ENCODE measurements at regions not wholly inside any gene's neighbourhood (a gene's known extent, or its start where the extent isn't known, plus 50 kb on each side); places are given as distances from the start of the nearest gene placed in this dataset.

DNA sequence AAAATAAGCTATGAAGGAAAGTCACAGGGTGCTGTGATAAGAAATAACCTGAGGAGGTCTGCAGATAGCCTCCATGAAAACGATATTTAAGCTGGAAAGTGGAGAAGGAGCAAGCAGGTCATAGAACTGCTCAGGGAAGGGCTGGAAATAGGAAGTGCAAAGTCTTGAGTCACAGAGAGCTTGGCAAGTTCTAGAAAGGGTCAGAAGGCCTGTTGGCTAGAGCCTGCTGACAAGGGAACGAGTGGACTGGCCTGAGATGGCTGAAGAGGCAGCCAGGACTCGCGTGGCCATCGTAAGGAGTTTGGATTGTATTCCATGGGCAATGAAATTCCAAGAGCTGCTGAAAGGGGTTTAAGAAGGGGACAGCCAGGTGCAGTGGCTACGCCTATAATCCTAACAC, 64.7 kb upstream of the IL12A start:
- DNase-seq: no peak

DNA sequence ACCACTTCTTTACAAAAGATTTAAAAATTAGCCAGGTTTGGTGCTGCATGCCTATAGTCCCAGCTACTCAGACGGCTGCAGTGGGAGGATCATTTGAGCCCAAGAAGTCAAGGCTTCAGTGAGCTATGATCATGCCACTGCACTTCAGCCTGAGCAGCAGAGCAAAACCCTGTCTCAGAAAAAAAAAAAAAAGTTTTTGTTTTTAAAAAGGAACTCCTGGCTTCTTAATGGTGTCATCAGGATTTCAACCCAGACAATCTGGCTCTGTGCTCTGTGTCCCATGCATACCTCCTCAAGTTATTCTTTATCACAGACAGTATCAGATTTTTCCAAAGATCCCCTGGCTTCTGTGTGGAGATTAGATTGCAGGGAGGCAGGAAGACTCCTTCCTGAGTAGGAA, 64.2 kb upstream of the IL12A start:
- DNase-seq: no peak

DNA sequence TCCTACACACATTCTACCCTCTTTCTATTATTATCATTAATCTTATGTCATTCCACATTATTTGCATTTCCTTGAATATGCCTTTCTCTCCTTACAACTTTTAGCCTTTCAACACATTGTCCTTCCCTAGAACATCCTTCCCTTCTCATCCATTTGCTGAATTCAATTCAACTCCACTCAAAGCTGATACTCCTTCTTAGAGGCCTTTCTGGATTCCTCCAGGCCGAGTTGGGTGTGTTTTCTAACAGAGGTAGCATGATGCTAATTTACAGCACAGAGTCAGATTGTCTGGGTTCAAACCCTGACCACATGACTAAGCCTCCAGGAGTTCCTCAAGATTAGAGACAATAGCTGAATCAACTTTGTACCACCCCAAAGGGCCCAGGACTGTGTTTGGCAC, 63.4 kb upstream of the IL12A start:
- no peak for DNase-seq

DNA sequence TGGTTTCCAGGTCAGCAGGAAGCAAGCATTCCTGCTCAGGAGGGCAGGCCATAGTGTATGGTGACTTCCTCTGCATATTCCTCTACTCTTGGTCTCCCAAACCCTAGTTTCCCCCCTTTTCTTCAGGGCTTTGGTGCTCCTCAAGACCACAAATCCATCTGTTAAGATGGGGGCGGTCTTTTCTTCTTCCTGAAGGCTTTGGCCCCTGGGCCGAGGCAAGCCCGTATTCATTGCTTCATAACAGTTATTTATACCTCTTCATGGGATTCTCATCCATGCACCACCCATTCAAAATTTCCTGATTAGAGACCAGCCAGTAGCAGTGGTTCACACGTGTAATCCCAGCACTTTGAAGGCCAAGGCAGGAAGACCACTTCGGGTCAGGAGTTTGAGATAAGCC, 62.1 kb upstream of the IL12A start:
- no peak for DNase-seq

GRCh38 chr3:159928071-159928491, 60.6 kb upstream of the IL12A start:
- DNase-seq: no peak

DNA sequence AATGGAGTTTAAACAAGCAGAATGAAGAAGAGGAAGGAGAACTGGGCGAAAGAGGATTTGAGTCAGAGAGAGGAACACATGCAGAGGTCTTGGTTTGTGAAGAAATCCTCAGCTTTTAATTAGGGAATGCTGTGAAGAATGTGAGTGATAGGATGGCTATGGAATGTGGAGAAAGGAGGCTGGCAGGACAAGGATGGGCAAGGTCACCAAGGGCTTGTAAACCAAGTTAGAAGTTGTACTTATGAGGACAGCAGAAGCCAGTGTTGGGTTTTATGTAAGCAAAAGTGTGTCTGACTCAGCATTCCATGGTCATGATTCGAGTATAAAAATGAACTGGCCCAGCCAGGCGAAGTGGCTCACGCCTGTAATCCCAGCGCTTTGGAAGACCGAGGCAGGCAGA, 60.0 kb upstream of the IL12A start:
- DNase-seq: no peak

DNA sequence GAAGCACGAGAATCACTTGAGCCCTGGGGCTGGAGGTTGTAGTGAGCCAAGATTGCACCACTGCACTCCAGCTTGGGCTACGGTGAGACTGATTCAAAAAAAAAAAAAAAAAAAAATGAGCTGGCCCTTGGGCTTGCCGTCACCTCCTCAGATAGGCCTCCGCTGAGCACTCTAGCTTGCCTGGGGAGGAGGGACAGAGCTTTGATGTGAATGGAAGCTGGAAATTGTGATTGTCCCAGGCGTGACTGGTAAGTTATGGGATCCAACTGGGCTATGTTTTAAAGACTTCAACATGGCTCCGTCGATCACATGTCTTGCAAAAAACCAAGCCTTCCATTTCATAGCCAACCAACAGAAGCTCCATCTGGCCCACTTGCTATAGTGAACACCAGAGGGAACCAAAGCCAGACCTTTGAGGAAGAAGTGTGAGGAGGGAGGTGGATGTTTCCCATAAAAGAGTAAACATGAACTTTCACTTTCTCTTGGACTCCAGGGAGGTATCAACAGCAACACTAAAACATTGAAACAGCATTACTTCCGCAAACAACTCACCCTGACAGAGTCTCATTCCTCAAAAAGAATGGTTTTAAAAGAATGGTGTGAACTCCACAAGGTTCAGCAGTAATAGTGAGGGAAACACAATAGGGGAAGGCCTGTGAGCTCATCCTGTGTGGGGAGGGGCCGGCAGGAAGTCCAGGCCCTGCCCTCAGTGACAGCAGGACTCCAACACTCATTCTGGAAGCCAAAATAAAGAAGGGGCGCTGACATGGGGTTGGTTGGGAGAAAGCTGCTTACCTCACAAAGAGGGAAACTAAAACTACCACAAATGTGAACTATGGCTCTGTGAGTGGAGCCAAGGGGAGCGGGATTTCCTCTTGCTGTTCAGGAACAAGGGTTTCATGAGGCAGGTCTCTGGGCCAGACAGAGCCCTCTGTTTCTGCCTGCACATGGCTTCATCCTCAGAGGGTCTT, 59.2 kb upstream of the IL12A start:
- DNase-seq: no peak

- DNase-seq: no peak
Observed at GRCh38 chr3:159934216-159934615, 54.4 kb upstream of the IL12A start.

- no peak for DNase-seq
Observed at GRCh38 chr3:159936541-159936940, 52.1 kb upstream of the IL12A start.

GRCh38 chr3:159937561-159938166, 51.0 kb upstream of the IL12A start:
- DNase-seq: no peak

DNA sequence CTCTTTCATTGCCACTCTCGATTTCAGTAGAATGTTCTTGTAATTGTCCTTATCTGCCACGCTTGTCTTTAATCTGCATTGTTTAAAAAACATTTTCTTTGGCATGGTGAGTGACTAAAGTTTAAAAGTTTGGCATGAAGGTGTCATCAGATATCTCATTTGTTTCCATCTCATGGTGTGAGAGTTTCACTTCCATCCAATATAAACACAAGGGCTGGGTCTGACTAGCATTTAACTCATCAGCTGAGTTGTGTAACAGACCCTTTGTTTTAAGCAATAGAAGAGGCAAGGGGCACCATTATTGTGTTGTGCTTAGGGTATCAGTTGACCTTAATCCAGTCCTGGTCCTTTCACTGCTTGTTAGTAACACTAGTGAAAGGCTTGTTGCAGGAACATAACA, 49.9 kb upstream of the IL12A start:
- DNase-seq: no peak
